Tibial nerve (tissue), 3 donors: ENCODE measurements at regions not wholly inside any gene's neighbourhood (a gene's known extent, or its start where the extent isn't known, plus 50 kb on each side); places are given as distances from the start of the nearest gene placed in this dataset.

Source experiments
- CTCF ChIP-seq, 5 experiments: fragments of 200-600 bp in 3 of 5; fragments of 450-650 bp in 2 of 5; sonication (generic) in 3 of 5; IDR thresholded peaks; one replicate each; pipeline ENCODE4 v1.5.1; 2016 to 2019; ENCODE audit warnings: antibody characterized with exemption in 5 of 5, mild to moderate bottlenecking in 3 of 5, moderate library complexity in 2 of 5
- POLR2A ChIP-seq, 2 donors: fragments of 450-650 bp; IDR thresholded peaks; one replicate each; pipeline ENCODE4 v1.6.1; 2017; ENCODE audit warnings: antibody characterized with exemption in 2 of 2, mild to moderate bottlenecking in 2 of 2, moderate library complexity in 2 of 2

- TF ChIP-seq CTCF (IDR thresholded peaks at IDR 0.05), result no peak
- no peak for TF ChIP-seq POLR2A (IDR thresholded peaks at IDR 0.05)
These were observed 425.0 kb downstream of the FAT4 start for GRCh38 chr4:125739760-125740159.
